HG02642 (cell line): ENCODE measurements at regions not wholly inside any gene's neighbourhood (a gene's known extent, or its start where the extent isn't known, plus 50 kb on each side); places are given as distances from the start of the nearest gene placed in this dataset.
"Not testable (repeated sequence)": the region's sequence is repeated elsewhere in the genome, so short reads cannot be mapped to it uniquely, and the experiment has no call there.

Source experiments
- ATAC-seq: cut with Tn5 transposase; IDR thresholded peaks from one replicate; pipeline ENCODE4 v1.9.1; 2021; ENCODE audit warnings: mild to moderate bottlenecking; ENCODE audit not compliant: unreplicated experiment, poor library complexity

DNA sequence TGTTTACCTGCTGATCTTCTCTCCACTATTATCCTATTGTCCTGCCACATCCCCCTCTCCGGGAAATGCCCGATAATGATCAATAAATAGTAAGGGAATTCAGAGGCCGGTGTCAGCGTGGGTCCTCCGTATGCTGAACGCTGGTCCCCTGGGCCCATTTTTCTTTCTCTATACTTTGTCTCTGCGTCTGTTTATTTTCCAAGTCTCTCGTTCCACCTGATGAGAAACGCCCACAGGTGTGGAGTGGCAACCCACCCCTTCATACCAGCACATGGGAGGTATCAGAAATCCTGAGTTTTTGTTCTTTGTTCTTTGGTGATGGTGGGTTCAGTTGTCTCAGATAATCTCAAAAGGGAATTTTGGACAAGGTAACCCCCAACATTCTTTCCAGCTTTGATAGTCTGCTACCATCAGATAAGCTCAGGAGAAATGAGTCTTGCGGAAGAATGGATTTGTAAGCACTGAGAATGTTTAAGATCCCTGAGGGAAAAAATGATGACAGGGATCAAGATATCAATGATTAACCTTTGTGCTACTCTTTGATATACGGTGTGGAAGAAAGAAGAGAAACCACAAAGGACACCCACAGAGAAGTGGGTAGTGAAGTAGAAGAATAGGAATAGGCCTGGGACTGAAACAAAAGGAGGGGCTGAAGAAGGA is 117.9 kb downstream of the CEP44 start:
- no peak for ATAC-seq

DNA sequence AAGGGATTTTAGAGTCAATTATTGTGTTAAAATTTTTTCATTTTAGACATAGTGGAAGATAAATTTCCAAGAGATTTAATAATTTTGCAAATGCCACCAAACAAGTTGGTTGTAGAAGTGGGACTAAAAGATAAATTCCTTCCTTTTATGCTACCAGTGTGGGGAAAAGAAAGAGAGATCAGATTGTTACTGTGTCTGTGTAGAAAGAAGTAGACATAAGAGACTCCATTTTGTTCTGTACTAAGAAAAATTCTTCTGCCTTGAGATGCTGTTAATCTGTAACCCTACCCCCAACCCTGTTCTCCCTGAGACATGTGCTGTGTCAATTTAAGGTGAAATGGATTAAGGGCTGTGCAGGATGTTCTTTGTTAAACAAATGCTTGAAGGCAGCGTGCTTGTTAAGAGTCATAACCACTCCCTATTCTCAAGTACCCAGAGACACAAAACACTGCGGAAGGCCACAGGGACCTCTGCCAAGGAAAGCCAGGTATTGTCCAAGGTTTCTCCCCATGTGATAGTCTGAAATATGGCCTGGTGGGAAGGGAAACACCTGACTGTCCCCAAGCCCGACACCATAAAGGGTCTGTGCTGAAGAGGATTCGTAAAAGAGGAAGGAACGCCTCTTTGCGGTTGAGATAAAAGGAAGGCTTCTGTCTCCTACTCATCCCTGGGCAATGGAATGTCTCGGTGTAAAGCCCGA is 117.0 kb downstream of the CEP44 start:
- ATAC-seq, result not testable (repeated sequence)

DNA sequence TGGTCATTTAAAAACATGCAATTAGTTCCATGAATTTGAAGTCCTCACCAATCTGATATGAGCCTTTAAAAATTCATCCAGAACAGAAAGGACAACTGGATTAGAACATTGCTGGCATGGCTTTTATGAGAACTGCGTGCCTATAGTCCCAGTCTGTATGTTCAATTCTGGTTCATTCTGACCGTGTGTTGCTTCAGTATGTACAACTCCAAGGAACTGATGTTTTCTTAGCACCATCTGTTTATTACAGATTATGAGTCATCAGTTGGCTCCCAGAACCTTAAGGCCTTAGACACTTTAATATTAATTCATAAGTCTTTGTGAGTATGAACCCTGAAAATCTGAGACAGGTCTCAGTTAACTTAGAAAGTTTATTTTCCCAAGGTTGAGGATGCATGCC is 115.0 kb downstream of the CEP44 start:
- ATAC-seq, result no peak

DNA sequence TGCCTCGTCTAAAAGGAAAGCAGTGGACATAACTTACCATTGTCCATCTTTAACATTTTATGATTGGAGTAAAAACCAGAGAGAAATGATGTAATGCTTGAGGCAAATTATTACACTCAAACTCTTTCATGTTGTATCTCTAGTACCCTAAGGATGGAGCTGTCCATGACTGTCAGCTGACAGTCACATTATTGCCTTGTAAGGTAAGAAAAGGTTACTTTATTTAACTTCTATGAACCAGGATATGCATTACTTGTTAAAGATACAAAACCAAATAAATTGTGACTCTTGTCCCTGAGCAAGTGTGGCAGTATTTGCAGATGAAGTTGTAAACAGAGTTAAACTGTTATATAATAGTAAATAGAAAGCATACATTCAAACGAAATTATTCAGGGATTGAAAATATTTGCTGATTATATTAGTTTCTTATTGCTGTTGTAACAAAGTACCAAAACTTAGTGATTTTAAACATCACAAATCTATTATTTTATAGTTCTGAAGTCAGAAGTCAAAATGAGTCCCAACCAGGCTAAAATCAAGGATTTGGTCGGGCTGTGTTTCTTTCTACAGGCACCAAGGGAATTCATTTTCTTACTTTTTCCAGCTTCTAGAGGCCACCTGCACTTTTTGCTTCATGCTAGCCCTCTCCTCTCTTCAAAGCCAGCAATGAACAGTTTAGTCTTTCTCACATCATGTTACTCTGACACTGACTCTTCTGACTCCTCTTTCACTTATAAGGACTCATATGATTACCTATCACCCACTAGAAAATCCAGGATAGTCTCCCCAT is 113.8 kb downstream of the CEP44 start:
- no peak for ATAC-seq

DNA sequence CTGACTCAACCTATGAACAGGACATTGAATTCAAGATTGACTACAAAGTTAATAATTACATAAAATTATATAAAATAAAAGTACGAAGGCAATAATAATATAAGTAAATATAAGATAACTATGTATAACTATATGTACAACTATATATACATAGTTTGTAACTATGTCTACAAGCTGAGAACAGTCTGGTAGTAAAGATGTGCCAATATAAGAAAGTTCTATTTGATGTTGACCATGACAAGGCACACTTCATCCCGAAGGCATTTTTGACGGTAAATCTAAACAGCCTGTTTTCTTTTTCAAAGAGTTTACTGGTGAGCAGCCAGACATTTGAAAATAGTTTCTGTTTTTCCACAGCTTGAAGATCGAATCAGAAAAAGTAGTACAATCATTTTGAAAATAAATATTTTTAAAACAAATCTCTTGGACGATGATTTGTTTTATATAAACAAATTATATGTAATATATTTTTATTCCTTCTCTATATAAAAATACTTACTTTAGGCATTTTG is 112.9 kb downstream of the CEP44 start:
- no peak for ATAC-seq

DNA sequence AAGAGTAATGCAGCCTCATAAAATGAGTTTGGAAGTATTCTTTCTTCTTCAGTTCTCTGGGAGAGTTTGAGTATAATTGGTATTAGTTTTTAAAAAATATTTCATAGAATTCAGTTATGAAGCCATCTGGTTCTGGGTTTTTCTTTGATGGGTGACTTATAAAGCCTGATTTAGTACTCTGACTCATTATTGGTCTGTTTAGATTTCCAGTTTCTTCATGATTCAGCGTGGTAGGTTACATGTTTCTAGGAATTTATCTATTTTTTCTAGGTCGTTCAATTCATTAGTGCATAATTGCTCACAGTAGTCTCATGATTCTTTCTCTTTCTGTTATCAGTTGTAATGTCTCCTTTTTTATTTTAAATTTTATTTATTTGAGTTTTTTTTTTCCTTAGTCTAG is 111.2 kb downstream of the CEP44 start:
- no peak for ATAC-seq

DNA sequence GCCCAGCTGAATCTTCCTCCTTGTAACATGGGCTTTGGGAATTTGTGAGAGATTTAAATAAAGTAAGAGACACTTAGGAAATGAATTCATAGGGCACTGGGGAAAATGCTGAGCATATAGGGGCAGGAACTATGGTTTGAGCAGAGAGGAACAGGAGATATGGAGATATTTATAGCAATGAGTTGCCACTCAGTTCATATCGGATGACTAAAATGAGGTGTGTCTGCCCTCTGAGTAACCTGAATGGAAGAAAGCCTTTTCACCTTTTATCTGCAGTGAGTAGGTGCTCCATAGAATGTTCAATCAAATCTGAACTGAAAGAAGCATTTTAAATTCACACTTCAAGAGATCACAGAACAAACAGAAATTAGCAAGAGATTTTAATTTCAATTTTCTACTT is 105.7 kb downstream of the CEP44 start:
- ATAC-seq, result no peak

DNA sequence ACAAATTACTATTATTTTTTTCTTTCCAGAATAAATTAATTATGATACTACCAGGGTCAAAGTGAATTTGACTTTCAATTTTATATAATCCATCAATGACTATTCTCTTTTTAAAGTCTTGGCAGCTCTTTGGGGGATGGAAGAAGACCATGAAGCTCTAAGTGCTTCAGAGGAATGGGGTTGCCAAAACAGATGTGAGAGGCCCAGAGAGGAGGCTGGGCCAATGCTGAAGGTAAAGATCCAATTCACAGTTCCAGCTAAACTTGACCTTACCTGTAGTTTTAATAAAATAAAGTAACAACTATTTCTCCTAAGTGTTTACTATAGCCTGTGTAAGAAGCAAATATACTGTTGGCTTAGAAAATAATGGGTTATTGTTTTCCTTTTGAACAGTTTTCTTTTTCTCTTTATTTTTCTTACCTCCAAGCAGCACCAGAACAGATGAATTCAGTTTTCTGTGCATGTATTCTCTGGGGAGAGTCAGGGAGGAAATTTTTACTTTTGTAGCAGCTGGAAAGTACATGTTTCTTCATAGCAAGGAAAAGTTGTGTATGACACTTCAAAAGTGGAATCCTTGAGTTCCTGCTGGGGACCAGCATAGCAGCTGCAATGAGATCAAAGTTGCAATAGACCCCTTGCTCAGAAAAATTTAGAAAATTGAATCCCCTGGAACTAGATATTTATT is 104.9 kb downstream of the CEP44 start:
- ATAC-seq, result no peak

DNA sequence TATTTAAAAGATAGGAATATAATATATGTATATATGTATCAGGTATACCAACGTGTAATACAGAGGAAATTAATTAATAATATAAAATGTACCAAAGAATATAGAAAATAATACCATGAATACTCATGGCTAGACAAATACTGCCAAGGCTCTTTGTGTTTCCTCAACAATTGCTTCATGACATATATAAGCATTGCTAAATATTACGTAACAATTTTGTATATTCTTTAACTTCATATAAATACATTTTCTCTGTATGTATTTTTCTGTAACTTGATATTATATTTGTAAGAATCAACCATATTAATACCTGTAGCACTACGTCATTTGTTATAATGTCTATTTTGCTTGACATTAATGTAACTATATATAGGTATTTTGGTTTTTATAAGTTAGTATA is 104.0 kb downstream of the CEP44 start:
- ATAC-seq, result no peak

DNA sequence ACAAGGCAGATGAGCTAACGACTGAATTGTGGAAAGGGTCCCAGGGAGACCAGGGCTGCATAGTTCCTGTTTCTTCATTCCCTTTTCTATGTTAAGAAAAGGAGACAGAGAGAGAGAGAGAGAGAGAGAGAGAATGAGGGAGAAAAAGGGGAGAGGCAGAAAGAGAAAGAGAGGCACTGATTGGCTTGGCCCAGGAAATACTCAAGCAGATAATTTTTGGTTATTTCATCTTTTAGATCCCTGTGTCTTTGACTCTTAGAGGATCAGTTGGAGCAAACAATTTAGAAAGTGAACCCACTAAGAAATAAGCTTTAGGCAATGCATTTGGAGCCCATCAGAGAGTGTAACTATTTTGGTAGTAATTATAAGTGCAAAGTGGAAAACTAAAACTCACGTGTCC is 103.4 kb downstream of the CEP44 start:
- ATAC-seq, result no peak

DNA sequence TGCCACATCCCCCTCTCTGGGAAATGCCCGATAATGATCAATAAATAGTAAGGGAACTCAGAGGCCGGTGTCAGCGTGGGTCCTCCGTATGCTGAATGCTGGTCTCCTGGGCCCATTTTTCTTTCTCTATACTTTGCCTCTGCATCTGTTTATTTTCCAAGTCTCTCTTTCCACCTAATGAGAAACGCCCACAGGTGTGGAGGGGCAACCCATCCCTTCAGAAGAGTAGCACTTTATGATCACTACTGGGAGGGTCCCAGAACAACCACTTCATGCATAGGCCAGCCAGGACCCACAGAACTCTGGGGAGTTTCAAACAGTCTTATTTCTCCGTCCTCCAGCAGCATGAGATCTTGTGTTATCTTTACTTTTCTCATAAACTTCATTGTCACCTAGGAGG is 100.1 kb downstream of the CEP44 start:
- ATAC-seq, result no peak

DNA sequence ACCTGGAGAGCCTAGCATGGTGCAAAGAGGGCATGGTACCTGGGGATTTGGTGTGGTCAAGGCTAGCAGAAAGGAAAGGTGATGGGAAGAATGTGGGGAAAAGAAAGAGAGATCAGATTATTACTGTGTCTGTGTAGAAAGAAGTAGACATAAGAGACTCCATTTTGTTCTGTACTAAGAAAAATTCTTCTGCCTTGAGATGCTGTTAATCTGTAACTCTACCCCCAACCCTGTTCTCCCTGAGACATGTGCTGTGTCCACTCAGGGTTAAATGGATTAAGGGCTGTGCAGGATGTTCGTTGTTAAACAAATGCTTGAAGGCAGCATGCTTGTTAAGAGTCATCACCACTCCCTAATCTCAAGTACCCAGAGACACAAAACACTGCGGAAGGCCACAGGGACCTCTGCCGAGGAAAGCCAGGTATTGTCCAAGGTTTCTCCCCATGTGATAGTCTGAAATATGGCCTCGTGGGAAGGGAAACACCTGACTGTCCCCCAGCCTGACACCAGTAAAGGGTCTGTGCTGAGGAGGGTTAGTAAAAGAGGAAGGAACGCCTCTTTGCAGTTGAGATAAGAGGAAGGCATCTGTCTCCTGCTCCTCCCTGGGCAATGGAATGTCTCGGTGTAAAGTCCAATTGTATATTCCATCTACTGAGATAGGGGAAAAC is 99.4 kb downstream of the CEP44 start:
- ATAC-seq, result not testable (repeated sequence)
